ENCODE measurements at regions not wholly inside any gene's neighbourhood (a gene's known extent, or its start where the extent isn't known, plus 50 kb on each side); places are given as distances from the start of the nearest gene placed in this dataset.

- TF ChIP-seq CTCF (IDR thresholded peaks at IDR 0.05 in 8 of 11, conservative IDR thresholded peaks at IDR 0.05 in 3 of 11) (no peak), POLR2AphosphoS5 (IDR thresholded peaks at IDR 0.05) (no peak), POLR2A (IDR thresholded peaks at IDR 0.05) (no peak)
These were observed 150.6 kb upstream of the CELF4 start for GRCh38 chr18:37716106-37716735.
